ENCODE measurements at regions not wholly inside any gene's neighbourhood (a gene's known extent, or its start where the extent isn't known, plus 50 kb on each side); places are given as distances from the start of the nearest gene placed in this dataset.
"Not testable (repeated sequence)": the region's sequence is repeated elsewhere in the genome, so short reads cannot be mapped to it uniquely, and the experiment has no call there.

- ATAC-seq (ENCODE audit: poor library complexity) (no peak), DNase-seq (no peak)
- intact Hi-C loops (cut with DNase I): no loop called here
Observed at GRCh38 chr15:70240082-70240481, 142.4 kb upstream of the TLE3 start.

GRCh38 chr15:70238917-70239316, 141.2 kb upstream of the TLE3 start:
- intact Hi-C loops (cut with DNase I): no loop called here
- DNase-seq (no peak), ATAC-seq (ENCODE audit: poor library complexity) (no peak)

DNA sequence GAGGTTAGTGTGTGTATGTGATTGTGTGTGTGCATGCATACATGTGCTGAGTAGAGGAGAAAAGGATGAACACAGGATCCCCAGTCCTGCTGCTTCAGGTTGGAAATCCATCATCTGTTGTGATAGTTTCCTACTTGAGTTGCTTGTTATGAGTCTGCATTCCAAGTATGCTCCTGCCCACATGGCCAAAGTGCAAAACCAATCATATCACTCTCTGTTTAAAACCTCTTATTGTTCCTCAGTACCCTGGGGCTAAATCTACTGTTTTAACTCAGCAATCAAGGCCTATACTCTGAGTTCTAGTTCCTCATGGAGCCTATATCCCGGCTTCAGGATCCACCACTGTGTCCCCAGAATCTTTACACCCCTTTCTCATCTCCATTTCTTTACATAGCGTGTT, 139.9 kb upstream of the TLE3 start:
- intact Hi-C loops (cut with DNase I): no loop called here
- no peak for DNase-seq
- ATAC-seq (ENCODE audit: poor library complexity): no peak

GRCh38 chr15:70236341-70237086, 138.8 kb upstream of the TLE3 start:
- intact Hi-C loops (cut with DNase I): no loop called here
- ATAC-seq (ENCODE audit: poor library complexity): no peak
- DNase-seq: no peak

- DNase-seq (no peak), ATAC-seq (ENCODE audit: poor library complexity) (no peak)
- intact Hi-C loops (cut with DNase I): no loop called here
Observed at GRCh38 chr15:70235347-70235746, 137.6 kb upstream of the TLE3 start.

GRCh38 chr15:70234256-70234905, 136.7 kb upstream of the TLE3 start:
- no peak for DNase-seq
- no peak for ATAC-seq (ENCODE audit: poor library complexity)
- intact Hi-C loops (cut with DNase I): no loop called here

GRCh38 chr15:70231484-70231883, 133.8 kb upstream of the TLE3 start:
- no peak for ATAC-seq (ENCODE audit: poor library complexity)
- intact Hi-C loops (cut with DNase I): no loop called here

DNA sequence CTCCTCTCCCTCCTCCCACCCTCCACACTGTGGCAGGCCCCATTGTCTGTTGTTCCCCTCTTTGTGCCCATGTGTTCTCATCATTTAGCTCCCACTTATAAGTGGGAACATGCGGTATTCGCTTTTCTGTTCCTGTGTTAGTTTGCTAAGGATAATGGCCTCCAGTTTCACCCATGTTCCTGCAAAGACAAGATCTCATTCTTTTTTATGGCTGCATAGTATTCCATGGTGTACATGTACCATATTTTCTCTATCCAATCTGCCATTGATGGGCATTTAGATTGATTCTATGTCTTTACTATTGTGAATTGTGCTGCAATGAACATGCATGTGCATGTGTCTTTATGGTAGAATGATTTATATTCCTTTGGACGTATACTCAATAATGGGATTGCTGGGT, 130.2 kb upstream of the TLE3 start:
- DNase-seq; ATAC-seq (ENCODE audit: poor library complexity); intact Hi-C loops (cut with DNase I): not testable (repeated sequence)

More at GRCh38 chr15:70231484-70231883, 133.8 kb upstream of the TLE3 start:
- DNase-seq: no peak

GRCh38 chr15:70227147-70227546, 129.4 kb upstream of the TLE3 start:
- DNase-seq: no peak
- ATAC-seq (ENCODE audit: poor library complexity): no peak
- intact Hi-C loops (cut with DNase I): no loop called here

DNA sequence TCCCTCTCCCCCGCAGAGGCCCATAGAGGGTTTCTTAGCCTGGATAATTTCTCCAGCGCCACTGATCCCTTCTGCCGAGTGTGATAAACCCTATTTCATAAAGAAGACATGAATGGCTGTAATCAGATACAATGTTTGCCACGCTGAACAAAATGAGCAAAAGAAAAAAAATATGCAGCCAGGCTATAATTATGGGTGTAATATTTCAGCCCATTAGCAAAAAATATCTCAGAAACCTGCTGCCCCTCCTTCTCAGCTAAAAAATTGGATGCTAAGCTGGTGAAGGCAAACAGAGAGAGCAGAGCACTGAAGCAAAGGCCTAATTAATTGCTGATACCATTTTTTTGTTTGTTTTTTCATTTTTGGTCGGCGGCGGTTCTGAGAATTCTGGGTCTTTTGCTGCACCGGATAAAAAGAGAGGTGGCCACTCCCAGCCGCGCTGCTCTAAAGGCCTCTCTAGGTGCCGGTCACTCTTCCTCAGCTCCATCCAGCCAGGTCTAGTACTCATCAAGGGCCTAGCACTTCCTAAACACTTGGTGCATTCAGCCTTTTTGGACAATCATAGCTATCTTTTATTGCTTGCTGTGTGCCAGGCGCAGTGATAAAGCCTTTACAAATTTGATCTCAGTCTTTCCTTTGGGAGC, 128.7 kb upstream of the TLE3 start:
- ATAC-seq (ENCODE audit: poor library complexity) (no peak), DNase-seq (no peak)
- intact Hi-C loops (cut with DNase I): no loop called here

- intact Hi-C loops (cut with DNase I): no loop called here
- DNase-seq: no peak
- no peak for ATAC-seq (ENCODE audit: poor library complexity)
Observed at GRCh38 chr15:70225416-70225815, 127.7 kb upstream of the TLE3 start.

- no peak for ATAC-seq (ENCODE audit: poor library complexity)
- intact Hi-C loops (cut with DNase I): no loop called here
- no peak for DNase-seq
Observed at GRCh38 chr15:70222606-70223005, 124.9 kb upstream of the TLE3 start.

- intact Hi-C loops (cut with DNase I): no loop called here
- no peak for DNase-seq
- ATAC-seq (ENCODE audit: poor library complexity): no peak
Observed at GRCh38 chr15:70220490-70221096, 122.9 kb upstream of the TLE3 start.

DNA sequence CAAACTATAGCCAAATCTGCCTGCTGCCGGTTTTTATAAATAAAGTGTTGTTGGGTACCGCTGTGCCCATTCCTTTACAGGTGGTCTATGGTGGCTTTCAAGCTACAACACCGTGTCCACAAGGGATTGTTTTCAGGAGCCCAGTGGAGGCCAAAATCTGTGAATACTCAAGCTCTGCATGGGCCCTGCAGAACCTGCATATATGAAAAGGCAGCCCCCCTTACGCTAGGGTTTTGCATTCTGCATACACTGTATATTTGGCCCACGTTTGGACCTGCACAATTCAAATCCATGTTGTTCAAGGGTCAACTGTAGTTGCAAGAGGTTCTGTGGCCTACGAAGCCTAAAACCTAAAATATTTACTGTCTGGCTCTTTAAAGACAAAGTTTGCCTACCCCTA, 122.2 kb upstream of the TLE3 start:
- intact Hi-C loops (cut with DNase I): no loop called here
- DNase-seq (no peak), ATAC-seq (ENCODE audit: poor library complexity) (no peak)

DNA sequence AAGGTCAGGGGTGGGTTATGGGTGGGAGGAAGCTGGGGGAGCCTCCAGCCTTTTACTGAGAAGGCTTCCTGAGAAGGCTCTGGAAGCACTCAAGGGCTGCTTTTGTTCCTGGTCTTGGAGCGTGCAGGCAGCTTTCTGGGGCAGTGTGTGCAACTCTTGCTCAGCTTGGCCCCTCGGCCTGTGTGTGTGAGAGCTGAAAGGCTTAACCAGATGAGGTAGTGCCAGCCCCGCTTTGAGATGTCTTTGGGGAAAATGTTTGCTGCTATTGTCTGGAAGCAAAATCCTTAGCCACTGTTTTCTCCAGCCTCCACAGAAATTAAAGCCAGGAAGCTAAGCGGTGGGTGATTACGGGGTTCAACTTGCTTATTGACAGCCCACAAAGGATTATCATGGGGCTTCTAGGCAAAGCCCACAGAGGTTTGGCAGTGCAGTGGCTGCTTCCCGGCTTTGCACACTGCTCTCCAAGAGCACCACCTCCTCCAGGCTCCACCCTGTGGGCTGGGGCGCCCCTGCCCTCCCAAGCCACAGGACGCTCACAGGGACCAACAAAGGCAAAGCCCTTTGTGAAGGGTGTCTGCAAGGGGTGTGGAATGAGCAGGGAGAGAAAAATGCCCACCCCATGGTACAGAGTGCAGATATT, 121.7 kb upstream of the TLE3 start:
- intact Hi-C loops (cut with DNase I): no loop called here
- DNase-seq: no peak
- no peak for ATAC-seq (ENCODE audit: poor library complexity)

- intact Hi-C loops (cut with DNase I): no loop called here
- DNase-seq (no peak), ATAC-seq (ENCODE audit: poor library complexity) (no peak)
Observed at GRCh38 chr15:70217226-70218160, 119.8 kb upstream of the TLE3 start.

DNA sequence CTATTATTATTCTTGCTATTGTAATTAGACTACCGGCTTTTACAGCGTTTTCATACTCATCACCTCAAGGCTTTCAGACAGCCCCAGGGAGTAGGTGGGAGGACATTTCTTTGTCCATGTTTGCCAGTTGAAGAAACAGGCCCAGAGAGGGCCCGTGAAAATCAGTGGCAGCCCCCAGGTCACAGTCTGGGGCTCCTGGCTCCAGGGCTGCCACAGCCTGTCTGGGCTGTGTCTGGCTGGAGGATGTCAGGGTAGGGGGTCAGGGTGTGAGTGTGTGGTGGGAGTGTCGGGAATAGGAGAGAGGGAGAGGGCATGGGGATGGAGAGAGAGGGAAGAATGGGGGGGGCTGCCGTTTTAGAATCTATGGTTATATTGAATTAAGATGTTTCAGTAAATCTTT, 118.2 kb upstream of the TLE3 start:
- ATAC-seq (ENCODE audit: poor library complexity) (no peak), DNase-seq (no peak)
- intact Hi-C loops (cut with DNase I): no loop called here

GRCh38 chr15:70214941-70215635, 117.4 kb upstream of the TLE3 start:
- DNase-seq (no peak), ATAC-seq (ENCODE audit: poor library complexity) (no peak)
- intact Hi-C loops (cut with DNase I): no loop called here

Data from Right ventricle myocardium superior (tissue), 1 donor.